LNCAP (cell line): ENCODE measurements at regions not wholly inside any gene's neighbourhood (a gene's known extent, or its start where the extent isn't known, plus 50 kb on each side); places are given as distances from the start of the nearest gene placed in this dataset.

Source experiments
- CTCF ChIP-seq: fragments of 450-650 bp; IDR thresholded peaks from 2 replicates; pipeline ENCODE4 v1.5.1; 2017; ENCODE audit warnings: mild to moderate bottlenecking

GRCh38 chr12:124629789-124630480 lies 62.5 kb upstream of the NCOR2 start:
- TF ChIP-seq CTCF, result no peak

DNA sequence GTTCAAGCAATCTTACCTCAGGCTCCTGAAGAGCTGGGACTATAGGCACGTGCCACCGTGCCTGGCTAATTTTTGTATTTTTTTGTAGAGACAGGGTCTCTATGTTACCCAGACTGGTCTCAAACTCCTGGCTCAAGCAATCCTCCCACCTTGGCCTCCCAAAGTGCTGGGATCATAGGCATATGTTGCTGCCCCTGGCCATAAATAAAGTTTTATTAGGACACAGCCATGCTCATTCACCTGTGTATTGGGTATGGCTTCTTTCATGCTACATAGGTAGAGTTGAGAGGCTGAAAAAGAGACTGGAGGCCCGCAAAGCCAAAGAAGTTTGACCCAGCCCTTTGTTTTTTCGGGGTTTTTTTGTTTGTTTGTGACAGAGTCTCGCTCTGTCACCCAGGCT lies 61.7 kb upstream of the NCOR2 start:
- no peak for TF ChIP-seq CTCF

GRCh38 chr12:124627956-124628355 lies 60.5 kb upstream of the NCOR2 start:
- no peak for TF ChIP-seq CTCF

DNA sequence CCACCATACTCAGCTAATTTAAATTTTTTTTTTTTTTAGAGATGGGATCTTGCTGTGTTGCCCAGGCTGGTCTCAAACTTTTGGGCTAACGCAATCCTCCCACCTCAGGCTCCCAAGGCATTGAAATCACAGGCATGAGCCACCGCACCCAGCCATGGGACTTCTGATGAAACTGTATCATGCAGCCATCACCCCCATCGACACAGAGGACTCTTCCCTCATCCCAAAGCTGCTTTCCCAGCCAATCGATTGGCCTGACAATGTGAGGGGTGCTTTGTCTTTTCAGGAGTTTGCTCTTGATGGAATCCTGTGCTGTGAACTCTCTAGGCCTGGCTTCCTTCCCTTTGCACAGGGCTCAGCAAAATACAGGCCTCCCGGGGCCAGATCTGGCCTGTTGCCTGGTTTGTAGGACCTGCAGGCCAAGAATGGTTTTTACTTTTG lies 59.6 kb upstream of the NCOR2 start:
- no peak for TF ChIP-seq CTCF

GRCh38 chr12:124625867-124626675 lies 58.7 kb upstream of the NCOR2 start:
- no peak for TF ChIP-seq CTCF

GRCh38 chr12:124624823-124625222 lies 57.4 kb upstream of the NCOR2 start:
- no peak for TF ChIP-seq CTCF

- no peak for TF ChIP-seq CTCF
Observed at GRCh38 chr12:124623344-124624035, 56.1 kb upstream of the NCOR2 start.
